ENCODE measurements at regions not wholly inside any gene's neighbourhood (a gene's known extent, or its start where the extent isn't known, plus 50 kb on each side); places are given as distances from the start of the nearest gene placed in this dataset.

DNA sequence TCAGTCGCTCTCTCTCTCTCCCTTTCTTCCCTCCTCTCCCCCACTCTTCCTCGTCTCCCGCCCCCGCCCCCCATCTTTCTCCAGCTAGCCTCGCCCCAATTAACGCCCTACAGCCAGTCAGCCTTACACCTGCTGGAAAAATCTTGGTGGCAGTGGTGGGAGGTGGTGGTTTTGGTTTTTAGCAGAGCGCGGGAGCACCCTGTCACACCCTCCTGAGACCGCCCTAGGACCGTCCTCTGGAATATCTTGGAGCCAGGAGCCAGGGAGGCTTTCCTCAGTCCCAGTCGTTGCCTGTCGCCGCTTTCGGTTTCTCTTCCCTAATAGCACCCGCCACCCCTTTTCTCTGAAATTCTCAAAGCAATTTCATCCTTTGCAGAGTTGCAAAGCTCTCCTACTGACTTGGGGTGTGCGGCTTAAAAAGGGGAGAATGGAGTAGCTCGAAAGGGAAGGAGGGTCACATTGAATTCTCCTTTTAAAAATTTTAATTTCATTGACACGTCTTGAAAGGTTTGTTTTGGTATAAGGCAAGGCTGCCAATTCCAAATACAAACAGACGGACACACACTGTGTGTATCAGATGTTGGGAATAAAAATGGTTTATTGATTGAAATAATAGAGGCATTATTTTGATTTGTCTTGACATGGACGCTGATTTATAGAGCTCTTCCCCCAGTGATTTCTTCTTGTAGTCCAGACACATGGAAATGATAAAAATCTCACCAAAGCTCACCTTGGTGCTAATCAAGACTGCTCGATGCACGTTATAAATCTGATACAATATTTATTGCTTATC, 301.3 kb downstream of the PARP8 start:
- Mint-ChIP-seq H3K4me3 (peak overlapping the region; percentile 69 to 84 (median 73)), H3K36me3 (ENCODE audit: low read depth) (no peaks in the 10 kb centered on the region), H3K4me1 (peaks cover 41% of the 10 kb centered on the region), H3K27me3 (ENCODE audit: low read depth) (peaks cover 96% of the 10 kb centered on the region), H3K9me3 (no peaks in the 10 kb centered on the region), H3K27ac (peak overlapping the region in 2 of 3 experiments; percentile 66 to 73)
- TF ChIP-seq CTCF (IDR thresholded peaks at IDR 0.05; ENCODE audit: unreplicated experiment in 3 of 3), result no peak

- no peaks in the 10 kb centered on the region for H3K36me3 Mint-ChIP-seq (ENCODE audit: low read depth)
- H3K27me3 Mint-ChIP-seq (ENCODE audit: low read depth), result peaks cover 96% of the 10 kb centered on the region
- H3K9me3 Mint-ChIP-seq, result no peaks in the 10 kb centered on the region
- peaks cover 37% of the 10 kb centered on the region for H3K4me1 Mint-ChIP-seq
- no peak for TF ChIP-seq CTCF (IDR thresholded peaks at IDR 0.05; ENCODE audit: unreplicated experiment in 3 of 3)
- H3K27ac Mint-ChIP-seq, result peak overlapping the region in 1 of 3 experiments; percentile 13
- H3K4me3 Mint-ChIP-seq, result peak overlapping the region; percentile 69 to 84 (median 73)
These were observed 302.1 kb downstream of the PARP8 start for GRCh38 chr5:50968356-50969149.

DNA sequence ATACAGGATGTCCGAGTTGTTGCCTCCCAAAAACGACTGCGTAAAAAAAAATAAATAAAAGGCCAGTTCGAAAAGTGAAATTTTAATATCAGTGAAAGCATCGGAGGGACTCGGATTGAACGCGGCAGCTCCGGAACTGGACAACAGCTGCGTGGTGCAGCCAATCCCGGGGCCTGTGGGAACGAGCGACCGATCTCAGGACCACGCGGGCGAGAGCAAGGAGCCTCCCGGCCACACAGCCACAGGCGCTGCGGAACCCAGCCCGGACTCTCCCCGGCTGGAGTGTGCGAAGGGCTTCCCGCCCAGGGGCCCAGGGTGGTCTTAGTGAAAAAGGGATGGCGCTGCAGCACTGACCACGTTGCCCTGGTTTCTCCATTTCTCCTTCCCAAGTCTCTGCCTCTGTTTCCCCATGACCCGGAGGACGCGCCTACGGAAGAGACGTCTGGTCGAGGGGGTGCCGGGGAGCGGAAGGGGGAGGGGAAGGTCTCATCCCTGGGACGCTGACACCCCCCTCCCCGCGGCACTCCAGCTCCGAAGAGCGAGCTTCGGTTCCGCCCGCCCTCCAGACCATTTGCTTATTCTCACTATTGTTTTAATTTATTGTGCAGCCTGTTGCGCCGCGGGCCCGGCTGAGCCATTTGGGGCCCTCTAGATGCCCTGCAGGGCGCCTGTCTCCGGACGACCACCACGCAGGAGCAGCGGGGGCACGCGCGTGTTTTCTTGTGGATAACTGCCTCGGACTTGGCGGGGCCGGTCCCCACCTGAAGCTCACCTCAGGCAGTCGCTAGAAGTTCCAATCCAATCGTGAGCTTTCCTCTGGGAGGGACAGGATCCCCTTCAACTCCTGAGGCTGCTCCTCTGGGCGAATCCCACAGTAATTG, 303.0 kb downstream of the PARP8 start:
- Mint-ChIP-seq H3K4me1 (peaks cover 32% of the 10 kb centered on the region), H3K36me3 (ENCODE audit: low read depth) (no peaks in the 10 kb centered on the region), H3K27ac (peak overlapping the region in 1 of 3 experiments; percentile 13), H3K9me3 (no peaks in the 10 kb centered on the region), H3K4me3 (peak overlapping the region; percentile 69 to 84 (median 73)), H3K27me3 (ENCODE audit: low read depth) (peaks cover 96% of the 10 kb centered on the region)
- no peak for TF ChIP-seq CTCF (IDR thresholded peaks at IDR 0.05; ENCODE audit: unreplicated experiment in 3 of 3)

GRCh38 chr5:50975840-50976239, 309.4 kb downstream of the PARP8 start:
- no peak for TF ChIP-seq CTCF (IDR thresholded peaks at IDR 0.05; ENCODE audit: unreplicated experiment in 3 of 3)
- Mint-ChIP-seq H3K4me3 (no peak overlapping the region), H3K36me3 (ENCODE audit: low read depth) (no peaks in the 10 kb centered on the region), H3K9me3 (no peaks in the 10 kb centered on the region), H3K27me3 (ENCODE audit: low read depth) (peaks cover 64% of the 10 kb centered on the region), H3K4me1 (no peaks in the 10 kb centered on the region), H3K27ac (no peak overlapping the region)

- Mint-ChIP-seq H3K27me3 (ENCODE audit: low read depth) (peaks cover 41% of the 10 kb centered on the region), H3K4me1 (no peaks in the 10 kb centered on the region), H3K9me3 (peaks cover 11% of the 10 kb centered on the region), H3K4me3 (no peak overlapping the region), H3K27ac (no peak overlapping the region), H3K36me3 (ENCODE audit: low read depth) (no peaks in the 10 kb centered on the region)
- TF ChIP-seq CTCF (IDR thresholded peaks at IDR 0.05; ENCODE audit: unreplicated experiment in 3 of 3), result no peak
These were observed 312.5 kb downstream of the PARP8 start for GRCh38 chr5:50978924-50979323.
